ENCODE measurements at regions not wholly inside any gene's neighbourhood (a gene's known extent, or its start where the extent isn't known, plus 50 kb on each side); places are given as distances from the start of the nearest gene placed in this dataset.
"Not testable (repeated sequence)": the region's sequence is repeated elsewhere in the genome, so short reads cannot be mapped to it uniquely, and the experiment has no call there.

DNA sequence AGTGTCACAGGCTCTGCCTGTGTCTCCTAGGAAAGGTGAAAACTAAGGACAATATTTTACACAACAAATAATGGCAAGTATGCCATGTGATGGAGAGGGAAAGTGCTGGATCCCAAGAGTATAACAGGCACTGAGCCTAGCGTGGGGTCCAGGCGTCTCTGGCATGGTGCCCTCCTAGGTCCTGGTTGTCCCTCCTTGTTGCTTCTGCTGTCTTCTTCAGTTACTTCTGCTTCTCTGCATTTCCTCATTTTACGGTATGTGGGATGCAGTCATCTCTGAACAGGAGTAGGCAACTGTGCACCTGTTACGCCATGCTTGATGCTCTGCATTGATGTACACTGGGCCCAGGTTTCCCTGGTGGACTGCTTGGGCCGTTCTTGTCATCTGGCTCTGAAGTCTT, 1480.8 kb downstream of the FOXD4L5 start:
- H3K27me3 ChIP-seq (replicated peaks; ENCODE audit: insufficient read depth); intact Hi-C loops (cut with DNase I); H3K9me3 ChIP-seq; DNase-seq (ENCODE audit: low spot score); H3K4me1 ChIP-seq (replicated peaks); H3K36me3 ChIP-seq; H3K4me3 ChIP-seq; H3K27ac ChIP-seq: not testable (repeated sequence)
- 60% methylated on average over 5 of the region's 5 CpGs for WGBS

- H3K4me3 ChIP-seq; H3K27ac ChIP-seq; H3K27me3 ChIP-seq (replicated peaks; ENCODE audit: insufficient read depth); DNase-seq (ENCODE audit: low spot score); H3K36me3 ChIP-seq; intact Hi-C loops (cut with DNase I); H3K4me1 ChIP-seq (replicated peaks); H3K9me3 ChIP-seq: not testable (repeated sequence)
- WGBS: 62% methylated on average over 8 of the region's 8 CpGs
These were observed 1490.8 kb downstream of the FOXD4L5 start for GRCh38 chr9:63794081-63794685.

DNA sequence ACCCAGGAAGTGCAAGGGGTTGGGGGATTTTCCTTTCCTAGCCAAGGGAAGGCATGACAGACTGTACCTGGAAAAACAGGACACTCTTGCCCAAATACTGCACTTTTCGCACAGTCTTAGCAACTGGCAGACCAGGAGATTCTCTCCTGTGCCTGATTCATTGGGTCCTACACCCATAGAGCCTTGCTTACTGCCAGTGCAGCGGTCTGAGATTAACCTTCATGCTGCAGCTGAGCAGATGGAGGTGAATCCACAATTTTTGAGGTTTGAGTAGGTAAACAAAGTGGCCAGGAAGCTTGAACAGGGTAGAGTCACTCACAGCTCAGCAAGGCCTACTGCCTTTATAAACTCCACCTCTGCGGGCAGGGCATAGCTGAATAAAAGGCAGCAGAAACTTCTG, 1497.6 kb downstream of the FOXD4L5 start:
- intact Hi-C loops (cut with DNase I); DNase-seq (ENCODE audit: low spot score); H3K4me1 ChIP-seq (replicated peaks); H3K9me3 ChIP-seq; H3K4me3 ChIP-seq; H3K27me3 ChIP-seq (replicated peaks; ENCODE audit: insufficient read depth); H3K36me3 ChIP-seq; H3K27ac ChIP-seq: not testable (repeated sequence)
- WGBS: 34% methylated on average over 3 of the region's 3 CpGs

DNA sequence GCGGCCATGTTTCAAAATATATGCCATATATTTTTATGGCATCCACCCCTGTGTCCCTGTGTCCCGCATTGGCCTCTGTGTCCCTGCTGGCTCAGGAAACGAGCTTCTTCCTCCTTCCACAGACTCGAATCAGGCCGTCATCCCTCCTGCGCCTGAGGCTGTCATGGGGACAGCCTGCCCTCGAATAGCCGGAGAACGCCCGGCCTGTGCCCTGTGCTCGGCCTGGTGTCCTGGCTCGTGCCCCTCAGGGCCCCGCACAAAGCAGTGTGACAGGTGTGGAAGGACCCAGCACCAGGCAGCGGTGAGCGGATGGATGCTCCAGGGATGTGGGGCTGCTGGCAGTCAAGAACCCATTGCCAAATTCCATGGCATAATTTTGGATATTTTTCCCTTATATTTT, 1500.0 kb downstream of the FOXD4L5 start:
- H3K9me3 ChIP-seq; intact Hi-C loops (cut with DNase I); DNase-seq (ENCODE audit: low spot score); H3K27me3 ChIP-seq (replicated peaks; ENCODE audit: insufficient read depth); H3K27ac ChIP-seq; H3K36me3 ChIP-seq; H3K4me1 ChIP-seq (replicated peaks); H3K4me3 ChIP-seq: not testable (repeated sequence)
- 82% methylated on average over 14 of the region's 15 CpGs for WGBS

GRCh38 chr9:63784421-63784820, 1500.6 kb downstream of the FOXD4L5 start:
- H3K4me3 ChIP-seq; H3K4me1 ChIP-seq (replicated peaks); intact Hi-C loops (cut with DNase I); H3K36me3 ChIP-seq; H3K27me3 ChIP-seq (replicated peaks; ENCODE audit: insufficient read depth); H3K9me3 ChIP-seq; DNase-seq (ENCODE audit: low spot score); H3K27ac ChIP-seq: not testable (repeated sequence)
- WGBS: 46% methylated on average over 21 of the region's 21 CpGs

DNA sequence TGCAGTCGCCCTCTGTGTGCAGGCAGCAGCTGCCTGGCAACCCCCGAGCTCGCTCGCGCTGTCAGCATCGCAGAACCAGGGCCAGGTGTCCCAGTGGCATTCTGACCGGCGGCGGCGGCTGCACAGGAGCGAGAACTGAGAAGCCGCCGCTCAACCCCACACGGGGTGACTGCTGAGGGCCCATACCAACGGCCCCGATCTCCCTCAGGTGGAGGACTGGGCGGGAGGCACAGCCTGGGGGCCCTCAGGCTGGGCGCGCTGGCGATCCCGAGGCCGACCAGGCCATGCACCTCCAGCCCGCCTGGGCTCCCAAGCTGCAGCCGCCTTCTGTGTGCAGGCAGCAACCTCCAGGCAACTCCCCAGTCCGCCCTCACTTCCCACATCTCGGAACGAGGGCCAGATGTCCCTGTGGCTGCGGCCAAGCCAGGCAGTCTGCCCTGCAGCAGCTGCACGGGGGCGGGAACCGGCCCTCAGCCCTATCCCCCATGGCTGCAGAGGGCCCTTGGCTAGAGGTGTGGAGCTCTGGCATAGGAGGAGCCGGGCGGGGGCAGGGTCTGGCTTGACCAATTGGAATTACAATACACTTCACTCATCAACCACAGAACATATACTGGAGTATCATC, 1503.1 kb downstream of the FOXD4L5 start:
- H3K4me3 ChIP-seq; H3K4me1 ChIP-seq (replicated peaks); H3K27ac ChIP-seq; H3K27me3 ChIP-seq (replicated peaks; ENCODE audit: insufficient read depth); H3K9me3 ChIP-seq; DNase-seq (ENCODE audit: low spot score); H3K36me3 ChIP-seq; intact Hi-C loops (cut with DNase I): not testable (repeated sequence)
- WGBS: 39% methylated on average over 17 of the region's 33 CpGs

DNA sequence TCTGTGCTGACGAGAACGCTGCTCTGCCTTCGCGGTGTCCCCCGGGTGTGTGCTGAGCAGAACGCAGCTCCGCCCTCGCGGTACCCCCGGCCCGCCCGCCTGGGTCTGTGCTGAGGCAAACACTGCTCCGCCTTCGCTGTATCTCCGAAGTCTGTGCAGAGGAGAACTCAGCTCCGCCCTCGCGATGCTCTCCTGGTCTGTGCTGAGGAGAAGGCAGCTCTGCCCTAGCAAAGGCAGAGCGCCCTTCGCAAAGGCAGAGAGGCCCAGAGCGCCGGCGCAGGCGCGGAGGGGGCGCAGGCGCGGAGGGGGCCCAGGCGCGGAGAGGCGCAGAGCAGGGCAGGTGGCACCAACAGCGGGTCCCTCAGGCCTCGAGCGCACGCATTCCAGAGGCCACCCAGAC, 1503.6 kb downstream of the FOXD4L5 start:
- WGBS: 28% methylated on average over 20 of the region's 35 CpGs
- H3K36me3 ChIP-seq; intact Hi-C loops (cut with DNase I); H3K4me3 ChIP-seq; DNase-seq (ENCODE audit: low spot score); H3K27me3 ChIP-seq (replicated peaks; ENCODE audit: insufficient read depth); H3K4me1 ChIP-seq (replicated peaks); H3K9me3 ChIP-seq; H3K27ac ChIP-seq: not testable (repeated sequence)

DNA sequence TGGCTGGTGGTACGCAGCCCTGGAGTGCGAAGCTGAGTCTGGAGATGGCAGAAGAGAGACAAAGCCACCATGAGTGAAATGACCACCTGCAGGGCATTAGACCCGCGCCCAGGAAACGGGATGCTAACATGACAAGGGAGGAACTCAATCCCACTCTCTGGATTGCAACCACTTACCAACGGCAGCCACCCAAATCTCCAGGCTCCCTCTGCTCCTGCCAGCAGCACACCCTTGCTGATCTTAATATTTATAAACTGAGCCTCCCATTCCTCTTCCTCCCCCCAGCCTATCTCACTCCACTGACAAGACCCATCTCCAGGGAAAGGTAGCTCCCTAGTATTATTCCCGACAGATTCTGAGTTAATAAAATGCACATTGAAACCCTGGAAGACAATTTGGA, 1508.8 kb downstream of the FOXD4L5 start:
- not testable (repeated sequence) for H3K27ac ChIP-seq; H3K27me3 ChIP-seq (replicated peaks; ENCODE audit: insufficient read depth)
- WGBS: 49% methylated on average over 6 of the region's 7 CpGs

GRCh38 chr9:63775092-63775426, 1510.0 kb downstream of the FOXD4L5 start:
- DNase-seq (ENCODE audit: low spot score); H3K9me3 ChIP-seq; intact Hi-C loops (cut with DNase I); H3K4me1 ChIP-seq (replicated peaks); H3K4me3 ChIP-seq; H3K36me3 ChIP-seq; H3K27ac ChIP-seq; H3K27me3 ChIP-seq (replicated peaks; ENCODE audit: insufficient read depth): not testable (repeated sequence)
- 86% methylated on average over 14 of the region's 14 CpGs for WGBS

More for the DNA sequence above, 1508.8 kb downstream of the FOXD4L5 start:
- H3K4me3 ChIP-seq; H3K9me3 ChIP-seq; H3K36me3 ChIP-seq; intact Hi-C loops (cut with DNase I); H3K4me1 ChIP-seq (replicated peaks); DNase-seq (ENCODE audit: low spot score): not testable (repeated sequence)

- H3K27ac ChIP-seq; intact Hi-C loops (cut with DNase I); H3K27me3 ChIP-seq (replicated peaks; ENCODE audit: insufficient read depth); DNase-seq (ENCODE audit: low spot score); H3K36me3 ChIP-seq; H3K4me3 ChIP-seq; H3K9me3 ChIP-seq; H3K4me1 ChIP-seq (replicated peaks): not testable (repeated sequence)
- WGBS: 84% methylated on average over 7 of the region's 15 CpGs
These were observed 1510.5 kb downstream of the FOXD4L5 start for GRCh38 chr9:63774369-63775091.

- H3K27me3 ChIP-seq (replicated peaks; ENCODE audit: insufficient read depth); H3K4me3 ChIP-seq; H3K27ac ChIP-seq; H3K36me3 ChIP-seq; DNase-seq (ENCODE audit: low spot score); H3K4me1 ChIP-seq (replicated peaks); intact Hi-C loops (cut with DNase I); H3K9me3 ChIP-seq: not testable (repeated sequence)
- 74% methylated on average over 13 of the region's 13 CpGs for WGBS
These were observed 1522.8 kb downstream of the FOXD4L5 start for GRCh38 chr9:63762230-63762629.

DNA sequence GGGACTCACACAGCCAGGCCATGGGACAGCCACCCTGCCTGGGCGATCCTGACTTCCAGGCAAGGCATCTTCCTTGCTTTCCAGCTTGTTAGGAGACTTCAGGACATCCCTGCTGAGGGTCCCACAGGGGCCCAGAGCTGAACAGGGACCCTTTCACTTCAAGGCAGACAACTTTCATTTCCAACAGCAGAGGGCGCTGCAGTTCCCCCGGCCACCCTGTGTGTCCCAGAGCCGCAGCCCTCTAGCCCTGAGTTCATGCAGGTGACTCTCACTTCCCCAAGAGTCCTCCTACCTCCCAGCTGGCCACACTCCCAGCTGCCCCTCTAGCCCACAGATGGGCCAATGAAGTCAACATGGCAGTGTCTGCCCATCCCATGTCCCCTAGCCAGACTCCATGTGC, 1556.0 kb downstream of the FOXD4L5 start:
- intact Hi-C loops (cut with DNase I); H3K4me3 ChIP-seq; H3K36me3 ChIP-seq; H3K9me3 ChIP-seq; H3K4me1 ChIP-seq (replicated peaks); H3K27me3 ChIP-seq (replicated peaks; ENCODE audit: insufficient read depth); DNase-seq (ENCODE audit: low spot score); H3K27ac ChIP-seq: not testable (repeated sequence)
- WGBS: 61% methylated on average over 4 of the region's 4 CpGs
